Mesodermal cell (in vitro differentiated cells): ENCODE measurements at regions not wholly inside any gene's neighbourhood (a gene's known extent, or its start where the extent isn't known, plus 50 kb on each side); places are given as distances from the start of the nearest gene placed in this dataset.
"Not testable (repeated sequence)": the region's sequence is repeated elsewhere in the genome, so short reads cannot be mapped to it uniquely, and the experiment has no call there.

Experiments used
- H3K27ac ChIP-seq: 2 replicates; pipeline ENCODE4 v1.7.0; 2013; ENCODE audit warnings: mild to moderate bottlenecking, low read depth, low read length, moderate library complexity; ENCODE audit not compliant: severe bottlenecking
- H3K36me3 ChIP-seq: 2 replicates; pipeline ENCODE4 v1.7.1; 2013; ENCODE audit warnings: mild to moderate bottlenecking, low read length, moderate library complexity; ENCODE audit not compliant: control insufficient read depth, insufficient read depth
- H3K4me1 ChIP-seq: one replicate; pipeline ENCODE4 v1.7.1; 2013; ENCODE audit warnings: mild to moderate bottlenecking, low read length; ENCODE audit not compliant: insufficient read depth, control insufficient read depth, poor library complexity, severe bottlenecking
- H3K4me3 ChIP-seq: 2 replicates; pipeline ENCODE4 v1.7.0; 2013; ENCODE audit warnings: low read length, control low read depth, mild to moderate bottlenecking; ENCODE audit not compliant: insufficient read depth, poor library complexity, severe bottlenecking; ENCODE audit errors: extremely low read depth
- H3K9me3 ChIP-seq: 2 replicates; pipeline ENCODE4 v1.7.1; 2013; ENCODE audit warnings: mild to moderate bottlenecking, low read length, moderate library complexity; ENCODE audit not compliant: control insufficient read depth
- WGBS, 2 experiments: methylation state at CpG; one replicate each; pipeline ENCODE4 v1.1.5; 2013; ENCODE audit warnings: missing lambda C conversion rate in 2 of 2; ENCODE audit not compliant: insufficient coverage in 2 of 2; 5-methylcytosine and 5-hydroxymethylcytosine counted together

- Histone ChIP-seq H3K36me3 (no peaks in the 10 kb centered on the region), H3K27ac (no peak overlapping the region), H3K4me1 (no peaks in the 10 kb centered on the region), H3K4me3 (no peak overlapping the region), H3K9me3 (no peaks in the 10 kb centered on the region)
- 71 to 77% methylated on average over 3 to 4 of the region's 4 CpGs for WGBS, 2 experiments
Measured at GRCh38 chr14:23750357-23750756, 114.2 kb downstream of the DHRS2 start.

DNA sequence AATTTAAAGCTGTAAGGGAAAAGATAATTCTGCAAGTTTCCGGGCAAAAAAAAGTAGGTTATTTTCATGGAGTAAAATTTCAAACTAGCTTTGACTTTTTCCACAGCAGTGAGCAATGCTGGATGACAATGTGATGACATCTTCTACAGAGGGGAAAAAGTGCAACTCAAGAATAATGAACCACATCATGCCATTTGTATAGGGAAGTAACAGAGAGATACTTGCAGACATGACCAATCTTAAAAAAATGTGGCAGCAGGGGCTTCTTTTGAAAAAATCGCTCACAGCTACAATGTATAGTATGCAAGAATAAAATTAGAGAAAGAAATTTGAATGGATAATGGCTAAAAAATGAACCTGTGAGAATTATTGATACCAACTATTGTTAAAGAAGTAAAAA is 115.5 kb downstream of the DHRS2 start:
- Histone ChIP-seq H3K27ac (no peak overlapping the region), H3K4me3 (no peak overlapping the region), H3K9me3 (no peaks in the 10 kb centered on the region), H3K4me1 (no peaks in the 10 kb centered on the region), H3K36me3 (no peaks in the 10 kb centered on the region)
- 71 to 88% methylated on average over 1 to 2 of the region's 2 CpGs for WGBS, 2 experiments

- Histone ChIP-seq H3K36me3 (no peaks in the 10 kb centered on the region), H3K4me1 (no peaks in the 10 kb centered on the region), H3K9me3 (no peaks in the 10 kb centered on the region), H3K27ac (no peak overlapping the region), H3K4me3 (no peak overlapping the region)
- no CpG with 5 or more reads among the region's 1 CpG for WGBS, 2 experiments
Measured at GRCh38 chr14:23763394-23763793, 127.2 kb downstream of the DHRS2 start.

- WGBS, 2 experiments = no CpG with 5 or more reads among the region's 1 CpG
- no peaks in the 10 kb centered on the region for H3K4me1 ChIP-seq
- H3K9me3 ChIP-seq = no peaks in the 10 kb centered on the region
- no peak overlapping the region for H3K27ac ChIP-seq
- no peak overlapping the region for H3K4me3 ChIP-seq
- no peaks in the 10 kb centered on the region for H3K36me3 ChIP-seq
Measured at GRCh38 chr14:23766737-23767401, 130.7 kb downstream of the DHRS2 start.

DNA sequence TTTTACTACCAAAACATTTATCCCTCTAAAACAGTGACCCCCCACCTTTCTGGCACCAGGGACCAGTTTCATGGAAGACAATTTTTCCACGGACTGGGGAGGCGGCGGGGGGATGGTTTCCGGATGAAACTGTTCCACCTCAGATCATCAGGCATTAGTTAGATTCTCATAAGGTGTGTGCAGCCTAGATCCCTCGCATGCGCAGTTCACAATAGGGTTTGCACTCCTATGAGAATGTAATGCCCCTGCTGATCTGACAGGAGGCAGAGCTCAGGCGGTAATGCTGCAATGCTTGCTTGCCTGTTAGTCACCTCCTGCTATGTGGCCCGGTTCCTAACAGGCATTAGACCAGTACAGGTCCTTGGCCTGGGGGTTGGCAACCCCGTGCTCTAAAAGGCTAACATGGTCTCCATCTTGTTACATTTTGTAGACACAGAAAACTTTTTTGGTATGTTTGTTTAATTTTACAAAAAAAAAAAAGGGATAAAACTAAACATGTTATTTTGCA is 133.1 kb downstream of the DHRS2 start:
- H3K27ac ChIP-seq, H3K4me1 ChIP-seq, H3K4me3 ChIP-seq, H3K9me3 ChIP-seq, H3K36me3 ChIP-seq: not testable (repeated sequence)
- WGBS, 2 experiments = 70 to 80% methylated on average over 7 to 8 of the region's 9 CpGs

GRCh38 chr14:23773981-23774380 is 137.8 kb downstream of the DHRS2 start:
- Histone ChIP-seq H3K27ac (no peak overlapping the region), H3K9me3 (no peaks in the 10 kb centered on the region), H3K36me3 (no peaks in the 10 kb centered on the region), H3K4me1 (no peaks in the 10 kb centered on the region), H3K4me3 (no peak overlapping the region)
- no CpG with 5 or more reads among the region's 2 CpGs for WGBS, 2 experiments

- H3K4me3 ChIP-seq = no peak overlapping the region
- H3K9me3 ChIP-seq = no peaks in the 10 kb centered on the region
- H3K36me3 ChIP-seq = no peaks in the 10 kb centered on the region
- no peak overlapping the region for H3K27ac ChIP-seq
- 38 to 50% methylated on average over 1 to 2 of the region's 4 CpGs for WGBS, 2 experiments
- no peaks in the 10 kb centered on the region for H3K4me1 ChIP-seq
Measured at GRCh38 chr14:23776296-23776695, 140.1 kb downstream of the DHRS2 start.

DNA sequence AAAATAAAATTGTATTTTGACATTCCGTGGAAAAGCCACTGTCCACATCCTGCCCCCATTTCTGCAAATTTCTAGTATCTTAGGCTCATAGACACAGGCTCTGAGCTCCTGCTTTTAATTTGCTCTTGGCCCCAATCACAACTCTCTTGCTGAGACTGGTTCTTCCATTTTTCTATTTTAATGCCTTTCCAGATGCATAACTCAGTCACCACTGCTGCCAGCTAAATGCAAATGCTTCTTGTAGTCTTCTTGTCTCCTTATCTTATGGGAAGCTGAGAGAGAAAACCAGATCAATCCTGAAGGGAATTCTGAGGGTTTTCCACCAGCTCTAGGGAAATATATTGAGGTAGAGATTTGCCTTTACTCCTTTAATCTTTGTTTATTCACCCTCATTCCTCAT is 149.0 kb downstream of the DHRS2 start:
- Histone ChIP-seq H3K27ac (no peak overlapping the region), H3K4me1 (no peaks in the 10 kb centered on the region), H3K4me3 (no peak overlapping the region), H3K9me3 (no peaks in the 10 kb centered on the region), H3K36me3 (no peaks in the 10 kb centered on the region)
- 67 to 83% methylated on average over 1 of the region's 1 CpG for WGBS, 2 experiments

GRCh38 chr14:23787436-23787835 is 151.3 kb downstream of the DHRS2 start:
- no peak overlapping the region for H3K27ac ChIP-seq
- 50 to 75% methylated on average over 1 of the region's 1 CpG for WGBS, 2 experiments

DNA sequence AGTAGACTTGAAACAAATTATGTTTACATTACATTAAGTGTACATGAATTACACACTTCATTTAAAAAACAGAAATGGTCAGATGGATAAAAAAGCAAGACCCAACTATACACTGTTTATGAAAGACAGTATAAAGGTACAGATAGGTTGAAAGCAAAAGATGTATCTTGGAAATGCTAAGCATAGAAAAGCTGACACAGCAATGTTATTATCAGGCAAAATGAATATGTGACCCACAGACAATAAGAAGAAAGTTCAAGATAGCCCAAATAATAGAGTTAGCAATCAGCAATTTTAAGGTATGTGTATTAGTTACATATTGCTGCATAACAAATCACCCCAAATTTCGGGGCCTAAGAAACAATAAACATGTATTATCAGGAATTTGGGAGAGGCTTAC is 153.5 kb downstream of the DHRS2 start:
- Histone ChIP-seq H3K36me3 (no peaks in the 10 kb centered on the region), H3K4me3 (no peak overlapping the region), H3K9me3 (peaks cover 9% of the 10 kb centered on the region), H3K4me1 (no peaks in the 10 kb centered on the region), H3K27ac (no peak overlapping the region)
- WGBS, 2 experiments = no CpG with 5 or more reads among the region's 1 CpG

More at GRCh38 chr14:23787436-23787835, 151.3 kb downstream of the DHRS2 start:
- Histone ChIP-seq H3K9me3 (peaks cover 9% of the 10 kb centered on the region), H3K4me1 (no peaks in the 10 kb centered on the region), H3K36me3 (no peaks in the 10 kb centered on the region), H3K4me3 (no peak overlapping the region)

DNA sequence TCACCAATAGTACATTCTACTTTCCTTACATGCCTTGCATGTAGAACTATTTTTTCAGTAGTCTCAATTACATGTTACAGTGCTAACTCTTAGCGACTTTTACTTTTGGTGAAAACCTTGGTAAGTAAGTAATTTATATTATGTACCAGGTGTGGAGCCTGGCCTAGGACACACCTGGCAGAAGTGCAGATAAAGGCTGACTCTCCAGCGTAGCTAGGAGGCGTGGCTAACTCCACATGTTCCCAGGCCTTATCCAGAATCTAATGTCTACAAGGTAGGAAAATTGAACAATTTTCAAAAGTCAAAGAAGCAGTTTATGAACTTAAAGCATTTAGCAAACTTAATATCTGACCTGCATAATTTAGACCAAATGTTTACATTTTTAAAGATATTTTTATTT is 157.4 kb downstream of the DHRS2 start:
- Histone ChIP-seq H3K4me1 (no peaks in the 10 kb centered on the region), H3K27ac (no peak overlapping the region), H3K9me3 (peaks cover 9% of the 10 kb centered on the region), H3K4me3 (no peak overlapping the region), H3K36me3 (no peaks in the 10 kb centered on the region)
- 88% methylated on average over 2 of the region's 3 CpGs; no CpG with 5 or more reads in 1 of the 2 experiments for WGBS, 2 experiments
